AG09309 (cell line): ENCODE measurements at regions not wholly inside any gene's neighbourhood (a gene's known extent, or its start where the extent isn't known, plus 50 kb on each side); places are given as distances from the start of the nearest gene placed in this dataset.

Experiments used
- DNase-seq: peaks from one replicate; pipeline ENCODE4 v3.0.0-alpha.2; 2010; ENCODE audit warnings: low read depth
- H3K4me3 ChIP-seq: 2 replicates; pipeline ENCODE4 v1.5.1; 2011; ENCODE audit warnings: mild to moderate bottlenecking, low read depth, low read length, moderate library complexity; ENCODE audit not compliant: control insufficient read depth
- CTCF ChIP-seq: IDR thresholded peaks from 2 replicates; pipeline ENCODE4 v1.5.1; 2011; ENCODE audit warnings: mild to moderate bottlenecking, low read depth, low read length, inconsistent platforms; ENCODE audit not compliant: insufficient read depth, control insufficient read depth; ENCODE audit errors: missing control alignments

GRCh38 chr4:75101906-75102786, 169.2 kb downstream of the PARM1 start:
- TF ChIP-seq CTCF, result no peak
- H3K4me3 ChIP-seq, result no peak overlapping the region
- no peak for DNase-seq
